ENCODE measurements at regions not wholly inside any gene's neighbourhood (a gene's known extent, or its start where the extent isn't known, plus 50 kb on each side); places are given as distances from the start of the nearest gene placed in this dataset.
"Not testable (repeated sequence)": the region's sequence is repeated elsewhere in the genome, so short reads cannot be mapped to it uniquely, and the experiment has no call there.

GRCh38 chr1:221863635-221864034 lies 121.7 kb upstream of the DUSP10 start:
- Histone ChIP-seq H3K79me2 (no peaks in the 10 kb centered on the region), H3K9me3 (ENCODE audit: low read depth) (no peaks in the 10 kb centered on the region), H3K27ac (no peak overlapping the region), H3K9me2 (replicated peaks; ENCODE audit: insufficient read depth) (no peaks in the 10 kb centered on the region), H4K20me1 (ENCODE audit: insufficient read depth, poor library complexity, severe bottlenecking) (no peaks in the 10 kb centered on the region), H3K4me1 (ENCODE audit: insufficient read depth) (no peaks in the 10 kb centered on the region), H2AFZ (no peak overlapping the region), H3K4me3 (no peak overlapping the region), H3K36me3 (replicated peaks; ENCODE audit: insufficient read depth, low read depth) (no peaks in the 10 kb centered on the region), H3K27me3 (no peaks in the 10 kb centered on the region), H3K4me2 (no peak overlapping the region)
- no peak for TF ChIP-seq EZH2phosphoT487 (IDR thresholded peaks at IDR 0.05; ENCODE audit: low read depth, severe bottlenecking, unreplicated experiment)
- no peak for TF ChIP-seq CTCF (IDR thresholded peaks at IDR 0.05; ENCODE audit: poor library complexity)
- no peak for TF ChIP-seq EZH2 (IDR thresholded peaks at IDR 0.05; ENCODE audit: borderline replicate concordance)
- DNase-seq (ENCODE audit: low spot score), result no peak
- WGBS (ENCODE audit: low lambda C conversion rate, missing lambda C conversion rate), result 96% methylated on average over 3 of the region's 3 CpGs

- no peak for DNase-seq (ENCODE audit: low spot score)
- Histone ChIP-seq H4K20me1 (ENCODE audit: insufficient read depth, poor library complexity, severe bottlenecking) (no peaks in the 10 kb centered on the region), H3K4me2 (no peak overlapping the region), H2AFZ (no peak overlapping the region), H3K4me1 (ENCODE audit: insufficient read depth) (no peaks in the 10 kb centered on the region), H3K27me3 (no peaks in the 10 kb centered on the region), H3K79me2 (no peaks in the 10 kb centered on the region), H3K4me3 (no peak overlapping the region), H3K9me3 (ENCODE audit: low read depth) (no peaks in the 10 kb centered on the region), H3K9me2 (replicated peaks; ENCODE audit: insufficient read depth) (no peaks in the 10 kb centered on the region), H3K27ac (no peak overlapping the region), H3K36me3 (replicated peaks; ENCODE audit: insufficient read depth, low read depth) (no peaks in the 10 kb centered on the region)
- no peak for TF ChIP-seq EZH2 (IDR thresholded peaks at IDR 0.05; ENCODE audit: borderline replicate concordance)
- TF ChIP-seq EZH2phosphoT487 (IDR thresholded peaks at IDR 0.05; ENCODE audit: low read depth, severe bottlenecking, unreplicated experiment), result no peak
- no peak for TF ChIP-seq CTCF (IDR thresholded peaks at IDR 0.05; ENCODE audit: poor library complexity)
- WGBS (ENCODE audit: low lambda C conversion rate, missing lambda C conversion rate), result 100% methylated on average over 3 of the region's 3 CpGs
These were observed 121.1 kb upstream of the DUSP10 start for GRCh38 chr1:221862971-221863370.

- H3K9me3 ChIP-seq (ENCODE audit: low read depth), result no peaks in the 10 kb centered on the region
- no peaks in the 10 kb centered on the region for H4K20me1 ChIP-seq (ENCODE audit: insufficient read depth, poor library complexity, severe bottlenecking)
- H3K4me3 ChIP-seq, result no peak overlapping the region
- no peaks in the 10 kb centered on the region for H3K4me1 ChIP-seq (ENCODE audit: insufficient read depth)
- H3K27me3 ChIP-seq, result no peaks in the 10 kb centered on the region
- H3K36me3 ChIP-seq (replicated peaks; ENCODE audit: insufficient read depth, low read depth), result no peaks in the 10 kb centered on the region
- H3K9me2 ChIP-seq (replicated peaks; ENCODE audit: insufficient read depth), result no peaks in the 10 kb centered on the region
- H3K27ac ChIP-seq, result no peak overlapping the region
- WGBS (ENCODE audit: low lambda C conversion rate, missing lambda C conversion rate), result 93% methylated on average over 3 of the region's 3 CpGs
- TF ChIP-seq EZH2phosphoT487 (IDR thresholded peaks at IDR 0.05; ENCODE audit: low read depth, severe bottlenecking, unreplicated experiment), result no peak
- TF ChIP-seq EZH2 (IDR thresholded peaks at IDR 0.05; ENCODE audit: borderline replicate concordance), result no peak
- TF ChIP-seq CTCF (IDR thresholded peaks at IDR 0.05; ENCODE audit: poor library complexity), result no peak
- H2AFZ ChIP-seq, result no peak overlapping the region
- H3K79me2 ChIP-seq, result no peaks in the 10 kb centered on the region
- no peak overlapping the region for H3K4me2 ChIP-seq
- no peak for DNase-seq (ENCODE audit: low spot score)
These were observed 117.1 kb upstream of the DUSP10 start for GRCh38 chr1:221858818-221859611.

- not testable (repeated sequence) for H3K9me3 ChIP-seq (ENCODE audit: low read depth); H3K9me2 ChIP-seq (replicated peaks; ENCODE audit: insufficient read depth); DNase-seq (ENCODE audit: low spot score); H3K79me2 ChIP-seq; H3K27me3 ChIP-seq; H3K4me3 ChIP-seq; H3K27ac ChIP-seq; H4K20me1 ChIP-seq (ENCODE audit: insufficient read depth, poor library complexity, severe bottlenecking); H3K4me2 ChIP-seq; H2AFZ ChIP-seq; H3K36me3 ChIP-seq (replicated peaks; ENCODE audit: insufficient read depth, low read depth); H3K4me1 ChIP-seq (ENCODE audit: insufficient read depth)
- WGBS (ENCODE audit: low lambda C conversion rate, missing lambda C conversion rate), result 33% methylated on average over 4 of the region's 4 CpGs
These were observed 115.2 kb upstream of the DUSP10 start for GRCh38 chr1:221857094-221857444.

All from hepatocyte (in vitro differentiated cells).